ENCODE measurements at regions not wholly inside any gene's neighbourhood (a gene's known extent, or its start where the extent isn't known, plus 50 kb on each side); places are given as distances from the start of the nearest gene placed in this dataset.

DNA sequence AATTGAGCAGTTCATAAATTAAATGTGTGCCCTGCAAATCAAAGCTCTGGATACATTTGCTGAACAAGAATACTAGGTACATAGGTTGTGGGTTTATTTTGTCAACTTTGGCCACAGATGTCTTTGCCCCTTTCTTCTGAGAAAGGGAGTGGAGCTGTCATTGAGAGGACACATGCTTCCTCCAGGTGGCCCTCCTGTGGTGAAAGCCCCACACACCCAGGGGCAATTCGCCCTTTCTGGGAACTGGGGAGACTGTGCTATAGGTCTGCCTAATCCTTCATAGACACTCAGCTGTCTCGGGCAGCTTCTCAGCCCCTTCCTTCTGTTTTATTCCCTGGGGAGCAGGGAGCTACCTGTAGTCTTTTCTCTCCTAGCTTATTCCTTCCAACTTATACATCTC, 605.7 kb upstream of the DPP6 start:
- Histone ChIP-seq H3K4me1 (ENCODE audit: insufficient read depth) (no peaks in the 10 kb centered on the region), H3K9me2 (ENCODE audit: insufficient read depth) (no peaks in the 10 kb centered on the region), H3K79me2 (ENCODE audit: insufficient read depth) (no peaks in the 10 kb centered on the region), H4K20me1 (ENCODE audit: insufficient read depth) (no peaks in the 10 kb centered on the region), H3K9me3 (ENCODE audit: low read depth) (no peaks in the 10 kb centered on the region), H3K4me2 (ENCODE audit: unreplicated experiment) (no peak overlapping the region), H3K27ac (no peak overlapping the region), H3K27me3 (replicated peaks; ENCODE audit: insufficient read depth) (no peaks in the 10 kb centered on the region), H3K4me3 (no peak overlapping the region), H2AFZ (no peak overlapping the region), H3K36me3 (ENCODE audit: low read depth) (no peaks in the 10 kb centered on the region), H3K9ac (no peak overlapping the region), H3F3A (ENCODE audit: insufficient read depth) (no peaks in the 10 kb centered on the region)
- no peak for DNase-seq
- no peak for TF ChIP-seq EZH2phosphoT487 (IDR thresholded peaks at IDR 0.05; ENCODE audit: insufficient read depth, low read depth)
- TF ChIP-seq EZH2 (IDR thresholded peaks at IDR 0.05; ENCODE audit: insufficient read depth, poor library complexity, severe bottlenecking): no peak
- in situ Hi-C loops (cut with MboI): no loop called here
- WGBS, 2 experiments (ENCODE audit: low coverage in 1 of 2, low lambda C conversion rate in 2 of 2, missing lambda C conversion rate in 2 of 2): 0 to 4% methylated on average over 2 of the region's 2 CpGs

GRCh38 chr7:153447011-153447410, 605.2 kb upstream of the DPP6 start:
- no peaks in the 10 kb centered on the region for H3K9me3 ChIP-seq (ENCODE audit: low read depth)
- H4K20me1 ChIP-seq (ENCODE audit: insufficient read depth): no peaks in the 10 kb centered on the region
- no peaks in the 10 kb centered on the region for H3F3A ChIP-seq (ENCODE audit: insufficient read depth)
- no peak for TF ChIP-seq EZH2 (IDR thresholded peaks at IDR 0.05; ENCODE audit: insufficient read depth, poor library complexity, severe bottlenecking)
- no peak for TF ChIP-seq EZH2phosphoT487 (IDR thresholded peaks at IDR 0.05; ENCODE audit: insufficient read depth, low read depth)
- H2AFZ ChIP-seq: no peak overlapping the region
- no peak overlapping the region for H3K4me2 ChIP-seq (ENCODE audit: unreplicated experiment)
- no peak overlapping the region for H3K27ac ChIP-seq
- no peak for DNase-seq
- H3K36me3 ChIP-seq (ENCODE audit: low read depth): no peaks in the 10 kb centered on the region
- no peaks in the 10 kb centered on the region for H3K4me1 ChIP-seq (ENCODE audit: insufficient read depth)
- H3K9ac ChIP-seq: no peak overlapping the region
- 4 to 7% methylated on average over 5 of the region's 5 CpGs for WGBS, 2 experiments (ENCODE audit: low coverage in 1 of 2, low lambda C conversion rate in 2 of 2, missing lambda C conversion rate in 2 of 2)
- H3K27me3 ChIP-seq (replicated peaks; ENCODE audit: insufficient read depth): no peaks in the 10 kb centered on the region
- no peak overlapping the region for H3K4me3 ChIP-seq
- no peaks in the 10 kb centered on the region for H3K9me2 ChIP-seq (ENCODE audit: insufficient read depth)
- no peaks in the 10 kb centered on the region for H3K79me2 ChIP-seq (ENCODE audit: insufficient read depth)
- in situ Hi-C loops (cut with MboI): no loop called here

DNA sequence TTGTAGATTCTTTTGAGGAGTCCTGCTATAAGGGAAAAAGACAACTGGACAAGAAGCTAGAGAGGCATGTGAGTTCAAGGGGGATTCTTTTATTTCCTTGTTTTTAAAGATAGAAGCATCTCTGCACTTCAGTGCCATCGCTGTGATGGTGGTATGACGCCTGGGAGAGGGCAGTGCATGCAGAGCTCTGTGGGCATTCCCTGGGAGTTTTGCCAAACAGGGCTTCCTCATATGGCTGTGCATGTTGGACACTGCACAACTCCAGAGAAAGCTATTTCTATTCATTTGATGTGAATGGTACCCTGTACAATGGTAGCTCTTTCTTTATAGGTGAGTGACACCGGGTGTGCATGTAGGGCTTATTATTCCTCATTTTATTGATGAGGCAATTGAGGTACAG, 599.5 kb upstream of the DPP6 start:
- Histone ChIP-seq H3K27me3 (replicated peaks; ENCODE audit: insufficient read depth) (no peaks in the 10 kb centered on the region), H3K27ac (no peak overlapping the region), H3K36me3 (ENCODE audit: low read depth) (no peaks in the 10 kb centered on the region), H3K9ac (no peak overlapping the region), H4K20me1 (ENCODE audit: insufficient read depth) (no peaks in the 10 kb centered on the region), H3K9me2 (ENCODE audit: insufficient read depth) (no peaks in the 10 kb centered on the region), H3K9me3 (ENCODE audit: low read depth) (no peaks in the 10 kb centered on the region), H3K4me2 (ENCODE audit: unreplicated experiment) (no peak overlapping the region), H3K79me2 (ENCODE audit: insufficient read depth) (no peaks in the 10 kb centered on the region), H3F3A (ENCODE audit: insufficient read depth) (no peaks in the 10 kb centered on the region), H3K4me1 (ENCODE audit: insufficient read depth) (no peaks in the 10 kb centered on the region), H2AFZ (no peak overlapping the region), H3K4me3 (no peak overlapping the region)
- 0 to 2% methylated on average over 3 of the region's 3 CpGs for WGBS, 2 experiments (ENCODE audit: low coverage in 1 of 2, low lambda C conversion rate in 2 of 2, missing lambda C conversion rate in 2 of 2)
- in situ Hi-C loops (cut with MboI): no loop called here
- TF ChIP-seq EZH2phosphoT487 (IDR thresholded peaks at IDR 0.05; ENCODE audit: insufficient read depth, low read depth) (no peak), EZH2 (IDR thresholded peaks at IDR 0.05; ENCODE audit: insufficient read depth, poor library complexity, severe bottlenecking) (no peak)
- no peak for DNase-seq

DNA sequence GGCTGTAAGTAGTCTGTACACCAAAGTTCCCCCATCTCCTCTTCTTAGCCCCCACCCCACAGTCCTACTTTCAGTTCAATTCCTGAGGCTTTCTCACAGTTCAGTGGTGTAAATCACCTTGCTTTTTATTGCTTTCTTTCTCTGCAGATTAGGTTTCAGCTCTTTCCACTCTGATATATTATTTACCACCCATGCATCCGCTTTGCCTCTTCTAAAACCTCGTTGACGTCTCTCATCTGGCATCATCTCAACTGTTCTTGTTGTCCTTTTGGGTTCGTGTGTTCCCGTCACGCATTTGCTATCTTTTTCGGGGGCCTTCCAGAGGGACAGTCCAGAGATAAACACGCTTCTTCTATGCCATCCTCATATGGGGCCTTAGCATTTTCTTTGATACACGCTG, 597.9 kb upstream of the DPP6 start:
- no peaks in the 10 kb centered on the region for H3K27me3 ChIP-seq (replicated peaks; ENCODE audit: insufficient read depth)
- H3K9me2 ChIP-seq (ENCODE audit: insufficient read depth): no peaks in the 10 kb centered on the region
- no peak overlapping the region for H3K9ac ChIP-seq
- no peak overlapping the region for H2AFZ ChIP-seq
- in situ Hi-C loops (cut with MboI): no loop called here
- H3K4me1 ChIP-seq (ENCODE audit: insufficient read depth): no peaks in the 10 kb centered on the region
- H4K20me1 ChIP-seq (ENCODE audit: insufficient read depth): no peaks in the 10 kb centered on the region
- no peak overlapping the region for H3K4me2 ChIP-seq (ENCODE audit: unreplicated experiment)
- no peaks in the 10 kb centered on the region for H3F3A ChIP-seq (ENCODE audit: insufficient read depth)
- H3K79me2 ChIP-seq (ENCODE audit: insufficient read depth): no peaks in the 10 kb centered on the region
- no peaks in the 10 kb centered on the region for H3K36me3 ChIP-seq (ENCODE audit: low read depth)
- H3K9me3 ChIP-seq (ENCODE audit: low read depth): no peaks in the 10 kb centered on the region
- no peak for DNase-seq
- H3K27ac ChIP-seq: no peak overlapping the region
- no peak for TF ChIP-seq EZH2phosphoT487 (IDR thresholded peaks at IDR 0.05; ENCODE audit: insufficient read depth, low read depth)
- TF ChIP-seq EZH2 (IDR thresholded peaks at IDR 0.05; ENCODE audit: insufficient read depth, poor library complexity, severe bottlenecking): no peak
- 26 to 30% methylated on average over 9 of the region's 9 CpGs for WGBS, 2 experiments (ENCODE audit: low coverage in 1 of 2, low lambda C conversion rate in 2 of 2, missing lambda C conversion rate in 2 of 2)
- no peak overlapping the region for H3K4me3 ChIP-seq

- Histone ChIP-seq H3K4me2 (ENCODE audit: unreplicated experiment) (no peak overlapping the region), H3K27ac (no peak overlapping the region), H3K4me3 (no peak overlapping the region), H4K20me1 (ENCODE audit: insufficient read depth) (no peaks in the 10 kb centered on the region), H3K36me3 (ENCODE audit: low read depth) (no peaks in the 10 kb centered on the region), H3K9me3 (ENCODE audit: low read depth) (no peaks in the 10 kb centered on the region), H3K4me1 (ENCODE audit: insufficient read depth) (no peaks in the 10 kb centered on the region), H2AFZ (no peak overlapping the region), H3F3A (ENCODE audit: insufficient read depth) (no peaks in the 10 kb centered on the region), H3K9me2 (ENCODE audit: insufficient read depth) (no peaks in the 10 kb centered on the region), H3K79me2 (ENCODE audit: insufficient read depth) (no peaks in the 10 kb centered on the region), H3K27me3 (replicated peaks; ENCODE audit: insufficient read depth) (no peaks in the 10 kb centered on the region), H3K9ac (no peak overlapping the region)
- DNase-seq: no peak
- in situ Hi-C loops (cut with MboI): no loop called here
- TF ChIP-seq EZH2 (IDR thresholded peaks at IDR 0.05; ENCODE audit: insufficient read depth, poor library complexity, severe bottlenecking) (no peak), EZH2phosphoT487 (IDR thresholded peaks at IDR 0.05; ENCODE audit: insufficient read depth, low read depth) (no peak)
- WGBS, 2 experiments (ENCODE audit: low coverage in 1 of 2, low lambda C conversion rate in 2 of 2, missing lambda C conversion rate in 2 of 2): 17 to 19% methylated on average over 7 of the region's 7 CpGs
These were observed 594.5 kb upstream of the DPP6 start for GRCh38 chr7:153457746-153458145.
